Stomach (tissue), 4 donors: ENCODE measurements at regions not wholly inside any gene's neighbourhood (a gene's known extent, or its start where the extent isn't known, plus 50 kb on each side); places are given as distances from the start of the nearest gene placed in this dataset.

Source experiments
- CTCF ChIP-seq, 7 experiments: fragments of 450-650 bp in 4 of 7; fragments of 200-600 bp in 3 of 7; sonication (generic) in 3 of 7; IDR thresholded peaks; one replicate each; pipeline ENCODE4 v1.5.1; 2016 to 2019; ENCODE audit warnings: antibody characterized with exemption in 7 of 7, control low read depth in 2 of 7, mild to moderate bottlenecking in 1 of 7
- EP300 ChIP-seq: sonication (generic); formaldehyde crosslinking; IDR thresholded peaks from one replicate; pipeline ENCODE4 v1.6.1; 2017; ENCODE audit warnings: antibody characterized with exemption
- POLR2A ChIP-seq, 4 donors: fragments of 450-650 bp; IDR thresholded peaks; one replicate each; pipeline ENCODE4 v1.6.1; 2016; ENCODE audit warnings: antibody characterized with exemption in 4 of 4, control low read depth in 2 of 4, mild to moderate bottlenecking in 1 of 4, moderate library complexity in 1 of 4
- POLR2AphosphoS5 ChIP-seq, 3 donors: sonication (generic); formaldehyde crosslinking; IDR thresholded peaks; one replicate each; pipeline ENCODE4 v1.6.1; 2016; ENCODE audit warnings: antibody characterized with exemption in 3 of 3

GRCh38 chr16:31700200-31700529, 172.5 kb downstream of the AHSP start:
- TF ChIP-seq POLR2A (IDR thresholded peaks at IDR 0.05) (no peak), POLR2AphosphoS5 (IDR thresholded peaks at IDR 0.05) (no peak), CTCF (IDR thresholded peaks at IDR 0.05) (no peak), EP300 (no peak)
